Activated B cell treated with CpG ODN at 0.5 μM for 24 hours (primary cell): ENCODE measurements at regions not wholly inside any gene's neighbourhood (a gene's known extent, or its start where the extent isn't known, plus 50 kb on each side); places are given as distances from the start of the nearest gene placed in this dataset.

Experiments
- ATAC-seq: fragments of 200-7000 bp; cut with Tn5 transposase; one replicate; pipeline ENCODE4 v1.10.0; 2021; ENCODE audit warnings: low read depth, mild to moderate bottlenecking, moderate library complexity
- CTCF ChIA-PET: fragments of 350-600 bp; sonication (Branson Sonifier 250); formaldehyde crosslinking; loops from one replicate; lab custom pipeline; 2021; ENCODE audit warnings: antibody characterized with exemption; lab: Charles Lee
- POLR2A ChIA-PET: fragments of 350-600 bp; sonication (Branson Sonifier 250); formaldehyde crosslinking; loops from one replicate; lab custom pipeline; 2021; ENCODE audit warnings: antibody characterized with exemption; lab: Charles Lee
- DNase-seq: peaks from one replicate; pipeline ENCODE4 v3.0.0; 2022
- H3K27ac Mint-ChIP-seq: one replicate; pipeline ENCODE4 v1.8.0; 2020; ENCODE audit warnings: mixed read lengths
- H3K27me3 Mint-ChIP-seq: one replicate; pipeline ENCODE4 v1.8.0; 2021; ENCODE audit warnings: mixed read lengths
- H3K36me3 Mint-ChIP-seq: one replicate; pipeline ENCODE4 v1.8.0; 2021; ENCODE audit warnings: low read depth, mixed read lengths
- H3K4me1 Mint-ChIP-seq: one replicate; pipeline ENCODE4 v1.8.0; 2021; ENCODE audit warnings: mixed read lengths
- H3K4me3 Mint-ChIP-seq: one replicate; pipeline ENCODE4 v1.8.0; 2020; ENCODE audit warnings: mild to moderate bottlenecking, mixed read lengths
- H3K9me3 Mint-ChIP-seq: one replicate; pipeline ENCODE4 v1.8.0; 2020; ENCODE audit warnings: mixed read lengths
- CTCF ChIP-seq: fragments of 200-600 bp; IDR thresholded peaks from one replicate; pipeline ENCODE4 v1.8.0; 2022; ENCODE audit warnings: antibody characterized with exemption, mild to moderate bottlenecking
- intact Hi-C: fragments of 100-400 bp; cut with micrococcal nuclease; formaldehyde crosslinking; loops from one replicate; pipeline ENCODE4 v1.15.1; 2024

DNA sequence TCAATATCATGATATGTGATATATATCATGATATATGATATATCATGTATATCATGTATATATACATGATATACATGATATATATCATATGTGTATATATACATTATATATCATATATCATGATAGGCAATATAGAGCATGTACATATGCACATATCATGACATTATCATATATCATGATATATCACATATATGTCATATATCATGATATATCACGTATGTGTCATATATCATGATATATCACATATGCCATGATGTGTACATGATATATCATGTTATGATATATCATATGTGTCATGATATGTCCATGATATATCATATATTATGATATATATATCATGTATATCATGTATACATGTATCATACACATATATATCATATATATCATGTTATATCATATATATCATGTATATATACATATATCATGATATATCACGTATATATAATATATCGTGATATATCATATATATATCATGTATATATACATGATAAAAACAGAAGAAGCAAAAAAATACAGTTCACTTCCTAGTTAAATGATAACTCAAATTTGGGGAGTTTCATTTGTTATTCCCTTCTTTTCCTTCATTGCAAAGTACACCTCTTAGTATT, 670.1 kb upstream of the EPHA5 start:
- CTCF ChIA-PET, result no interaction called here

GRCh38 chr4:66339007-66339406, 668.7 kb upstream of the EPHA5 start:
- intact Hi-C loops, result no loop called here
- TF ChIP-seq CTCF, result no peak
- ATAC-seq (no peak), DNase-seq (no peak)
- ChIA-PET CTCF (no interaction called here), POLR2A (no interaction called here)
- Mint-ChIP-seq H3K36me3 (no peaks in the 10 kb centered on the region), H3K9me3 (peaks cover 2% of the 10 kb centered on the region), H3K4me3 (no peak overlapping the region), H3K4me1 (no peaks in the 10 kb centered on the region), H3K27me3 (no peaks in the 10 kb centered on the region), H3K27ac (no peak overlapping the region)

More for the DNA sequence above, 670.1 kb upstream of the EPHA5 start:
- Mint-ChIP-seq H3K4me3 (no peak overlapping the region), H3K27ac (no peak overlapping the region), H3K9me3 (peaks cover 4% of the 10 kb centered on the region), H3K36me3 (no peaks in the 10 kb centered on the region), H3K27me3 (no peaks in the 10 kb centered on the region), H3K4me1 (no peaks in the 10 kb centered on the region)
- POLR2A ChIA-PET, result no interaction called here
- no peak for TF ChIP-seq CTCF
- ATAC-seq, result no peak
- no peak for DNase-seq
- intact Hi-C loops, result no loop called here

GRCh38 chr4:66331761-66332160, 661.5 kb upstream of the EPHA5 start:
- Mint-ChIP-seq H3K9me3 (no peaks in the 10 kb centered on the region), H3K27ac (no peak overlapping the region), H3K4me3 (no peak overlapping the region), H3K4me1 (no peaks in the 10 kb centered on the region), H3K27me3 (no peaks in the 10 kb centered on the region), H3K36me3 (no peaks in the 10 kb centered on the region)
- no peak for TF ChIP-seq CTCF
- ATAC-seq, result no peak
- ChIA-PET CTCF (no interaction called here), POLR2A (no interaction called here)
- intact Hi-C loops, result no loop called here
- no peak for DNase-seq

GRCh38 chr4:66330125-66330524, 659.8 kb upstream of the EPHA5 start:
- POLR2A ChIA-PET, result no interaction called here
- Mint-ChIP-seq H3K4me3 (no peak overlapping the region), H3K27ac (no peak overlapping the region), H3K36me3 (no peaks in the 10 kb centered on the region), H3K27me3 (no peaks in the 10 kb centered on the region), H3K9me3 (no peaks in the 10 kb centered on the region), H3K4me1 (no peaks in the 10 kb centered on the region)
- no peak for TF ChIP-seq CTCF
- no peak for ATAC-seq
- CTCF ChIA-PET, result no interaction called here
- no peak for DNase-seq
- intact Hi-C loops, result no loop called here

GRCh38 chr4:66328803-66329574, 658.7 kb upstream of the EPHA5 start:
- H3K36me3 Mint-ChIP-seq, result no peaks in the 10 kb centered on the region
- no peaks in the 10 kb centered on the region for H3K4me1 Mint-ChIP-seq
- no peaks in the 10 kb centered on the region for H3K9me3 Mint-ChIP-seq
- no peak overlapping the region for H3K4me3 Mint-ChIP-seq
- no peak overlapping the region for H3K27ac Mint-ChIP-seq
- ChIA-PET CTCF (no interaction called here), POLR2A (no interaction called here)
- intact Hi-C loops, result no loop called here
- H3K27me3 Mint-ChIP-seq, result no peaks in the 10 kb centered on the region
- DNase-seq (no peak), ATAC-seq (no peak)
- TF ChIP-seq CTCF, result no peak
